Left kidney (tissue), 1 donor: ENCODE measurements at regions not wholly inside any gene's neighbourhood (a gene's known extent, or its start where the extent isn't known, plus 50 kb on each side); places are given as distances from the start of the nearest gene placed in this dataset.

Experiments used
- DNase-seq: peaks from one replicate; pipeline ENCODE4 v3.0.0-alpha.2; 2013

- DNase-seq: no peak
These were observed 172.5 kb downstream of the SMAD2 start for GRCh38 chr18:47758000-47758399.

DNA sequence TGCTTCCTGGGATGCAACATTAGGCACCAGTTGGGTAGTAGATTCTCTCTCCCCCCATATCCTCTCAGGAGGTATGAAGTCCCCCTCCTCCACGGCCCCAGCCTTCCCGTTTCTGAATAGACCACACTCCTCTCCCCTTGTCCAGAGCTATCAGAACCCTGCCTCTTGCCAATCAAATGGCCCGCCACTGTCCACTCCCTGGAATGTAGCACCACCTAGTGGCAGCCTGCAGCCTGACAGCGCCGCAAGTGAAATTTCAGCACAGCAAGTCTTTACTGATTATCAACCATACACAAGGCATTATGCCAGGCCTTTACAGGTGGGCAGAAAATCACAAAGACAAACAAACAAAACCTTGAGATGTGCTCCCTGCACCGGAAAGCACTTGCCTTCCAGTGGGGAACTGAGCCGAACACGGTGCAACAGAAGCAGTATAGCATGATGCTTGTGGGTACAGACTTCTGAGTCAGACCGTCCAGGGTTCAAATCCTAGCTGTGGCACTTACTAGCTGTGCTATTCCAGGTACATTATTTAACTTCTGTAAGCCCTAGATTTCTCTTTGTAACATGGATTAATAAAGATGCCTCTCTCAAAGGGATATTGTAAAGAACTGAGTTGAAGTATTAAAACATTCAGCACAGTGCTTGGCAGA lies 174.0 kb downstream of the SMAD2 start:
- peak; percentile 41 for DNase-seq

DNA sequence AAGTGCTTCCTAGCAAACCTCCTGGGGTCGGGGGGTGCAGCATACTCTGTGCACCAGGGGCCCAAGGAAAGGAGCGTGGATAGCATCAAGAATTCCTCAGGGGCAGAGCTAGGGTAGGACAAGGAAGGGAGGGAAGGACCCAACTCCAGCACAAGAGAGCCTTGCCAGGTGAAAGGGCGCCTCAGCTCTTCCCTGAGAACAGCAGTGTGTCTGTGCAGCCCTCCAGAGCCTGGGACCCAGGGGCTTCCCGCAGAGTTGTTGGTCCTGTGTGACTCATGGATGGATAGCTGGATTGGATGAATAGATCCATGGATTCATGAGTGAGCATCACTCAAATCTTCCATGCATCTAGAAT lies 175.4 kb downstream of the SMAD2 start:
- DNase-seq: no peak

GRCh38 chr18:47754311-47755101 lies 176.0 kb downstream of the SMAD2 start:
- peak; percentile 19 for DNase-seq

- no peak for DNase-seq
These were observed 177.4 kb downstream of the SMAD2 start for GRCh38 chr18:47752796-47753645.

- no peak for DNase-seq
These were observed 179.5 kb downstream of the SMAD2 start for GRCh38 chr18:47750889-47751423.

DNA sequence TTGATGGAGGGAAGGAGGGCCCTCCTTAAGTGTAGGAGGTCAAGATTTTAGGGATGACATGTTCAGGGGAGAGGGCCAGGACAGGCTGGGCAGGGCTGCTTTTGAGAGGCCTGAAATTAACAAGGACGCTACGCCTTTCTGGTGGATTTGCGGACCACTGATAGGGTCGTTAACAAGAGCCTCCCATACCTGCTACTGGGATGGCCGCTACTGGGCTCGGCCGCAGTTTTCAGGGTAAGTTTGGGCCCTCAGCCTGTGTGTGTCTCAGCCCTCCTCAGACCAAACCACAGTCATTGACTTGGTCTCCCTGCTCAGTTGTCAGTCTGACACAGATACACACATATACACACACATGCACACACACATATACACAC lies 180.9 kb downstream of the SMAD2 start:
- DNase-seq: no peak

GRCh38 chr18:47748847-47749599 lies 181.4 kb downstream of the SMAD2 start:
- peak; percentile 59 for DNase-seq

DNA sequence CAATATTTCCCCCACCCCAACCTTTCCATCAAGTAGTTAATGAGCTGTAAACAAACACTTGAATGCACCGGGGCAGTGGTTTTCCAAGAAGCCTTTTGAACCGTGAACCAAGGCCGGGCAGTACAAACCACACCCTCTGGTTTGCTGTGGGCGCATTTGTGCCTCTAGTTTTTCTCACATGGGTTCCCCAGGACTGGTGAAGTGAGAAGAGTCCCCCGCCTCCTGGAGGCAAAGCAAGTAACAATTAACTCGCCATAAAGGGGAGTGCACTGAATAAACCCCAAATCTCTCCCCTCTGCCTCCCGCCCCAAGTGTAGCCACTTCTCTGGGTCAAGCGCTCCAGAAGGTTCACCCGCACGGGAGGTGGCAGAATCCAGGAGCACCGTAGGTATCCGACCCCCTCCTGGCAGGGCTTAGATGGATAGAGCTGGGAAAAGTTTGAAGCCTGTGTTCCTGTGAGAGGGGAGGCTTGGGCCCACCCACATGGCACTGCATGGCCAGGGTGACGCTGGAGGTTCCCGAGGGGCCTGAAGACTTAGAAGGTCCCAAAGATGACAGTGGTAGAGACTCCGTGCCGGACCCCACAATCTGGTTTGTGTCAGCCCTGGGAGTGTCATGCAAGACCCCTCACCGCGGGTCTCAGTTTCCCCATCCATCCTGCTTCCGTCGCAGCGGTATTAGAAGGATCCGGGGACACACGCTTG lies 182.2 kb downstream of the SMAD2 start:
- no peak for DNase-seq

GRCh38 chr18:47747260-47747795 lies 183.1 kb downstream of the SMAD2 start:
- DNase-seq: no peak

- no peak for DNase-seq
These were observed 183.8 kb downstream of the SMAD2 start for GRCh38 chr18:47746615-47747014.

DNA sequence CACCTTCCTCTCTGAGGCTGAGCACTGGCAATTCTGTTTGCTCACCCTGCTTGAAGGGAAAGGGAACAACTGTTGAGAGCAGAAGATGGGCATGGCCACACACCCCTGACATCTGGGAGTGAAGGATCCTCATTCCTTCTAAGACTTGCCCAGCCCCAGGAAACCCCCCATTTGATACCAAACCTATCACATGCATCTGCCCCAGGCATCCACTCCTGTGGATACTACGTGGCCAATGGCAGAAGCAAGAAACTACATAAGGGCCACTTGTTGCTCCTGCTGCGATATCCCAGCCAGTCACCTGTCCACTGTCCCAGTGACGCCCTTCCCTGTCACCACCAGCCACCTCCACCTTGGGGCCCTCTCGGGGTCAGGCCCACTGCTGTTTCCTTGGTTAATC lies 185.2 kb downstream of the SMAD2 start:
- DNase-seq: no peak

DNA sequence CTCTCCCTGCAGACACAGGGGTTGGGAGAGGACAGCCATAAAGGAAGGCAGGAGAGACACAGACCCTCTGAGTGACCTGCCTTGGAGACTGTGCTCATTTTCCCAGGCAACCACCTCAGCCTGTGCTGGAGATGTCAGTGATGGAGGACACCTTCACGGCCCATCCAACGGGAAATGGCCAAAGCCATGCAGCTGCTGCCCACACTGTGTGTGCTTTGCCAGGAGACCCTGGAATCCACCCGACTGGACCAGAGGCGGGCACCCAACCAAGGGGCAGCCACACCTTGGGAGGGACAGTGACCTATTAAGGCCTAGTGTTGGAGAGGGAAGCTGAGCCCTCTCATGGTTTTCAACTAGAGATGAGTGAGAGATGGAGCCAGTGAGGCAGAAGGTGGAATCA lies 192.5 kb downstream of the SMAD2 start:
- no peak for DNase-seq

DNA sequence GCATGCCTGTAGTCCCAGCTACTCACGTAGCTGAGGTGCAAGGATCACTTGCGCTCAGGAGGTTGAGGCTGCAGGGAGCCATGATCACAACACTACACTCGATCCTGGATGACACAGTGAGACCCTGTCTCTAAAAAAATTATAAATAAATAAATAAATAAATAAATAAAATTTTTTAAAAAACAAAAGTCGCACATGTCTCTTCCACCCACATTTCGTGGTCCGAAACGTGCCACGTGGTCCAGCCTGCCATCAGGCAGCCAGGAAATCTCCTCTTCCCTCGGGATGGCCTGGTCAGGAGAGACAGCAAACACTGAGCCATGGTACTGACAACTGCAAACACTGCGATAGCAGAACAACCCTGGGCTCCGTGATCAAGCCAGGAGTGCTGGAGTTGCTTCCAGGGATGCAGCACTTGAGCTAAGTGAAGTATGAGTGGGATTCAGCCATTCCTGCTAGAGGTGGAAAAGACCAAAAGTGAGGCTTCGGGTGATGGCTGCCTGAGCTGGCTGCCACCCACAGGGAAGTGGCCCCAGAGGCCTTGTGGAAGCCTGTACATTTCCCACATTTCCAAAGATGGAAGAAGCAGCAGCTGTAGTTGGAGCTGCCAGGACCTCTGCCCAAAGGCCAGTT lies 193.1 kb downstream of the SMAD2 start:
- DNase-seq: no peak

DNA sequence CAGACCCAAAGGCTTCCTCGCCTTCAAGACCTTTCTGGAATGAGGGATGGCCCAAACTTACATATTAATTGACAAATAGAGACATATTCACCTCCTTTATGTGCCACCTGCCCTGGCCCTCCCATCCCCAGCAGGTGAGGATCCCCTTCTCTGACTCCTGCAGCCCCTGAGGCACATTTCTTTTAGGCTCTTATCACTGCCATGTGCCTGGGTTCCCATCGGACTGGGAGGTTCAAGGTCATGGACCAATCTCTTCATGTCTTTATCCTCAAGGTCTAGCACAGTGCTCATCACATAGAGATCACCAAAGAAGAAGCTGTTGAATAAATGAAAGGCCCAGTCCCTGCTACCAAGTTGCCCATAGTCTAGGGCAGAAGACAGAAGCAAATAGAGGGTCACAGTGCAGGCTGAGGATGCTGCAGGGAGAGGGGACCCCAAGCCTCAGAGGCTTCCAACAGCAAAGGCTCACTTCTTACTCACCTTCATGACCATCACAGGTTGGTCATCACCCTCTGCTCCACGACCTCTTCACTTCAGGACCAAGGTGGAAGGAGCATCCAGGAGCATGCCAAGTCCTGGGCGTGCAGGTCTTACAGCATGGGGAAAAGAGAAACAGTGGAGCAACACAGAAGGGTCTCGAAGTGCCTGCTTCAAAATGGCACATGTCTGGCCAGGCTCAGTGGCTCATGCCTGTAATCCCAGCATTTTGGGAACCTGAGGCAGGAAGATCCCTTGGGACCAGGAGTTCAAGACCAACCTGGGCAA lies 193.9 kb downstream of the SMAD2 start:
- DNase-seq: no peak

DNA sequence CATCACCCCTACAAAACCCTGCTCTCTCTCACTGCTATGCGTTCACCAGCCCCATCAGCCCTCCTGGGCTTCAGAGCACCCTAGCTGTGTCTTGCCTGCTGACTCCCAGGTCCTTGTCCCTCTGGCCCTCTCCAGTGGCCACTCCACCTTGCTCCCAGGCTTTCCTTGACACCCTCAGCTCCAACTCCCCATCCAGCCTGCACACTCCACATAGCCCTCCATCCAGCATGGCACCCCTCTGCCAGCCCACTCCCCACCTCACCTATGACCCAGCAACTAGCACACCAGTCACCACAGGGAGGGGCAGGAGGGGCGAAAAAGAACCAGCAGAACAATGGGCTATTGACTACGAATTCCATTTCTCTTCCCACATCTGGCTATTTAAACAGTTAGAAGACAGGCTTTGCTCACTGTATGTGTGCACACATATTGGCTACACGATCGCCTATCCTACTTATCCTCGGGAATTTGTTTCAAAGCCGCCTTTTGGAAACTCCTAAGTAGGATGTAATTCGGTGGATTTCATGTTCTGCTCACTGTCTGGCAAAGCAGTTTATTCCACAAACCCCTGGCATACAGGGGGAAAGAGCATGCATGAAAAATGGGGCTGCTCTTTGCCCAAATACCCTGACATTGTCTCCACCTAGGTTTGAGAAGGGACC lies 195.3 kb downstream of the SMAD2 start:
- no peak for DNase-seq

GRCh38 chr18:47731276-47731675 lies 199.2 kb downstream of the SMAD2 start:
- DNase-seq: no peak

- no peak for DNase-seq
These were observed 199.7 kb downstream of the SMAD2 start for GRCh38 chr18:47730795-47731194.

GRCh38 chr18:47729356-47729755 lies 201.1 kb downstream of the SMAD2 start:
- DNase-seq: no peak
